ENCODE measurements at regions not wholly inside any gene's neighbourhood (a gene's known extent, or its start where the extent isn't known, plus 50 kb on each side); places are given as distances from the start of the nearest gene placed in this dataset.

- TF ChIP-seq POLR2A (IDR thresholded peaks at IDR 0.05; ENCODE audit: low read depth, low read length) (no peak), TAF1 (IDR thresholded peaks at IDR 0.05; ENCODE audit: low read depth, low read length) (no peak), POLR2AphosphoS5 (IDR thresholded peaks at IDR 0.05; ENCODE audit: low read depth, low read length) (no peak), SPI1 (IDR thresholded peaks at IDR 0.05; ENCODE audit: low read depth, low read length) (no peak)
These were observed 436.7 kb downstream of the ATP23 start for GRCh38 chr12:58378028-58378427.
